Stimulated activated CD8-positive, alpha-beta memory T cell treated with anti-CD3 and anti-CD28 coated beads, Interleukin-4, amount 100 ng/mL, for 48 hours (primary cell): ENCODE measurements at regions not wholly inside any gene's neighbourhood (a gene's known extent, or its start where the extent isn't known, plus 50 kb on each side); places are given as distances from the start of the nearest gene placed in this dataset.

Experiments used
- DNase-seq: peaks from one replicate; pipeline ENCODE4 v3.0.0-alpha.2; 2020

DNA sequence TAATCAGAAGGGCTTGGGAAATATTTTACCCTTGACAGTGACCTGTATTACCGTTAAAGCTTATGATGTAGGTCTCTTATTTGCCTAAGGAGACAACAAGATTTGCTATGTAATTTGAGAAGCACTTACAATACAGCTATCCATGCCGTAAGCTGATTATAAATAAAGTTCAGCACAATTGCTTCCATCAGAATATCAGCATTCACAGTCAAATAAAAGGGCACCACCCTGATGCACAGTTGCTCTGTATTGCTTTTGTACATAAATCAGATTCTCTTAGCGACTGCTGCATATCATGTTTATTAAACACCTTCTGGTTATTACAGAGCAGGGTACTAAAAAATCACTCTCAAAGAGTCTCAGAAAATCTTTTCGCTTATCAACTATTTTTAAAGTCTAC, 67.3 kb upstream of the VRK1 start:
- DNase-seq, result no peak

DNA sequence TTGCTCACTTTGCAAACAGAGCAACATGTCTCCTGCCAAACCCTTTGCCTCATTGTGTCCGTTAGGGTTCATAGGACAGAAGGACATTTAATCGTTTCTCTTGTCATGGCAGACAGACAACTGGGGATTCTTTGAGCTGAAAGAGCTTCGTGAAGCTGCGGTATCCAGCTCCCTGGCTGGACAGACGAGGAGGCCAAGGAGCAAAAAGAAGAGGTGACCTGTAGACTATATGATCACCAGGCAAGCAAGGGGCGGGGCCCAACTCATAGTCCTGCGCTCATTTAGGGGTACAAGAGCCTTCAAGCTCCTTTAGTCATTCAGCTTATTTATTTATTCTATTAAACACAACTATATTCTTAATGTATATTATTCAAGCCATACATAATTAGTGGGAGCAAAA, 66.8 kb upstream of the VRK1 start:
- DNase-seq, result no peak

DNA sequence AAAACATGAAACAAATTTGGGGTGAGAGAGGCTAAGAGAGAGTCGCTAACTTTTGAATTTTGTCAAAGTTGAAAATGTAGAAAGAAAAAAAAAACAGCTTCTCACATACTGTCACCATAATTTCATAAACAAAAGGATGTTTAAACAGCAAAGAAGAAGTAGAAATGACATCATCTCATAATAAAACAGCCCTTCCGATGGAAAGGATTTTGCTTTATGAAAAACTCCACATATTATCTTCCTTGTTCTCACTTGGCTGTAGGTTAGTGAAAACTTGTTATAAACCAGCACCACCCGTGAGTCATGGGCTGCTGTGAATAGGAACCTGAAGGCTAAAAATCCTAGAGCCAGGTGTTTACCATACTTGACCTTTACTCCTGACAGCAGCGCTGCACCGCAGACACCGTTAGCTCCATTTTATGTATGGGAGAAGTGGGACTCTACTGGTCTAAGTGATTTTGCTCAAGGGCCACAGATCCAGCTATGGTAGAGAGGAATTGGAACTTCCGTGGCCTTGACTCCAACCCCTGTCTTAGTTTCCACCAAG, 63.0 kb upstream of the VRK1 start:
- no peak for DNase-seq

DNA sequence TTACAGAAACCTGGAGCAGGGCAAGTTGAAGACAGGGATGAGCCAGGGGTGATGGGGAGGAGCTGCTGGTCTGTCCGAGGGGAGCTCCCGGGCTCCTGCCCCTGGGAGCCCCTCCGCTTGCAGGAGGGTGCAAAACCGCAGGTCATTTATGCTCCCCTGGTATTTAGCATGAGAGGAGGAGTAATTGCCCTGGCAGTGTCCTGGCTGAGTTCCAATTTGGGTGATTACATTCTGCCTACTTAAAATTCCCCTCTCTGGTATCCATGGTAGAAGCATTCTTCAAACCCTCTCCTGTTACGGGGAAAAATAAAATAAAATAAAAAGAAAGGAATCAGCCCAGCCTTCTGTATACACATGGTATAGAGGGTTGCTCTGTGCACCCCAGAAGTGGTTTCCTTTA, 61.7 kb upstream of the VRK1 start:
- DNase-seq, result no peak

DNA sequence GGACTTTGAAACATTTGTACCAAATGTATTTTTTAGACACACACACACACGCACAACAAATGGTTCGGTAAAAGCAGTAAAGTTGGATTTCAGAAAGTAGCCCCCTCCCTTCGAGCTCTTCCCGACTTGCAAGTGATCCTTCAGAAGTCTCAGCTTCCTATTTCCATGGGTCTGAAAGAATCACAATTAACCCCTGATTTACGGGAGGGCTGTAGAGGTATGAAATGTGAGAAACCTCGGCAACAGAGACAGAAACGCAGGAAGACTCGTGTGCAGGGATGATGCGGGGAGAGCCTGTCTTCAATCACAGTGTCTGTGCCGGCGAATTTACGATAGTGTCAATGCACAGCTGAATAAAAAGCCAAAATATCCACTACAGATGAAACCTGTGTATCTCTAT, 60.7 kb upstream of the VRK1 start:
- no peak for DNase-seq

DNA sequence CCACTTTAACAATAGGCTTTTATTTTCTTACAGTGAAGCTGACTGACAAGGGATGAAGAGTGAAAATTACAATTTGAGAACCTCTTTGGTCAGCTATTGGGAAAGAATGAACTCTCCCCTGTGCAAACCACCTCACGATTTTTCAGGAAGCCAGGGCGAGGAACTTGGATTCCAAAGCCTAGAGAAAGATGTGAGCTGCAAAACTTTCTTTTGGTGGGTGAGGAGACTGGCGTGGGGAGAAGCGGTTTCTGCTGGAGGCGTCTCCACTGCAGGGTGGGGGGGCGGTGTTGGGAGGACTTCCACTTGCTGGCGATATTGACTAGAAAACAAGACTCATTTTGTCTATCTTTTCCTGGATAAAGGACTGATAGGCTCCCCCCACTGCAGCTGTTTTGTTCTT, 59.3 kb upstream of the VRK1 start:
- no peak for DNase-seq

DNA sequence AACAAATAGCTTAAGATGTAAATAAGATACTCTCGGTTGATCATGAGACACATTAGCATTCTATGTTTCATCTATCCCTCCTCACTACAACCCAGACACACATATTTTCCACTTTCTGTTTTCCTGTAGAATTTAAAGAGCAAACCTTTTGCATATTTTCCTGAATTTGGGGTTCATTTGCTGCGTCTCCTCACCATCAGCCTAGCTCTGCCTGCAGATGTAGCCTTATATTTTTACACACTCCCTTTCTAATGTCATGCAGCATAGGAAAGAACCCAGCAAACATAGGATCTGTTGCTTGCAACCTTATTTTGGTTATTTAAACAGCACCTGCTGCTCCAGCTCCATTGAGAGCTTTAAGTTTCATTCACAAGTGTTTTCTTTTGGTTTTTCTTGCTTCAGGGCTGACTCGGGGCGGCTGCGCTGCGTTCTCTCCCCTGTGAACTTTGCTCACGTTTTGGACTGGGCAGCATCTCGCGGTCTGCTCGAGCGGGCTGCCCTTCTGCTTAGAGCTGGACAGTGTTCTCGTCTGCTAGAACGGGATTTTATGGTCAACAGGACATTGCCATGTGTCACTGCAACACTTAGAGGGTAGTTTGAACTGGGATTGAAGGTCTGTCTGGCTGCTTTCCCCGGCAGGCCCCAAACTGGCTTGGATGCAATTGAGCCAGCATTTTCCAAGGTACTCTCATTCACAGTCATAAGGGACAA, 57.8 kb upstream of the VRK1 start:
- DNase-seq, result no peak

DNA sequence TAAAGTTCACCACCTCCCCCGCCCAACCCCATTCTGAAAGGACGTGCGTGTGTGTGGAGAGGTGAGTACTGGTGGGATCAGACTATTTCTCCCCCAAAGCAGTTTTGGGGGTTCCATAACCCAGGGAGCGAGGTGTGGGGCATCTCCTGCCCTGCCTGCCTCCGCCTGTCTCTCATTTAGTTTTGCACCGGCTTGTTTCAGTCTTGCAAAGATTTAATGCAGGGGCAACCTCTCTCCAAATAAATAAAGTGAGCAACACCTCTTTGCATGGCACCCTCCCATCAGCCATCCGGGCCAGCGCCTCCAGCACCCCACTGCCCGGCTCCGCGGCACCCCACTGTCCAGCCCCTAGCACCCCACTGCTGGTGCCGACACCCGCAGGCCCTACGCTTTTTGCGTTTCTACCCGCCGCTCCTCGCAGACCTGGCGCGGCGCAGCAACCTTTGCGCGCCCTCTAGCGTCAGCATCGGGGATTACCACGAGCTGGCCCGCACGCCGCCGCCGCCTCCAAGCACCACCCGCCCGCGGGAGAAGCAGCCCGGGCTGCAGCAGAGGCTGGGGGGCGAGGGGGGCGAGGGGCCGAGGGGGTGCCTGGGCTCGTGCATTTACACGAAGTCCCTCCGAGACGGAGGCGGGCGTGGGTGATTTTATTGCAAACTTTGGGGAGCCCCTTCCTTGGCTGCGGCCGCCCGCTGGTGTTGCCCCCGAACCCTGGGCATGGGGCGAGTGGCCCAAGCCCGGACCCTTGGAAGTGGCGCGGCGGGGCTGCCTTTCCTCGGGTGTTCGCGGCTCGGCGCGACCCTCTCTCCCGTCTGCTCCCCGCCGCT, 55.8 kb upstream of the VRK1 start:
- peak; percentile 89 for DNase-seq

DNA sequence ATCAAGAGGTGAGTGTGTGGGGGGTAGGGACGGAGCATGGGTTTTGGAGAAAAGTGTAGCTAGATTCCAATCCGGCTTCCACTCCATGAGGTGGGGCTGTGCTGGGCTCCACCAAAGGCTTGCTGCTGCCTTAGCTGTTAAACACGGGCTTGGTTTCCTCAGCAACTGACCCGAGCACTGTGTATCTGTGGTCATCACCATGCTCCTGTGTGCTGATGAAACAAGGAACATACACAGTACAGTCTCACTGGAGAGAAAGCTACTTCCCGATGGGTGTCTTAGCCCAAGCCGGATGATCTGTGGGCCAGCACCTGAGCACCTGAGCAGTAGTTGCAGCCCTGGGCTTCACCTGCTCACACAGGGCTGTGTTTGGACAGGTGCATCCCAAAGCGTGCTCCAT, 52.9 kb upstream of the VRK1 start:
- DNase-seq, result no peak

DNA sequence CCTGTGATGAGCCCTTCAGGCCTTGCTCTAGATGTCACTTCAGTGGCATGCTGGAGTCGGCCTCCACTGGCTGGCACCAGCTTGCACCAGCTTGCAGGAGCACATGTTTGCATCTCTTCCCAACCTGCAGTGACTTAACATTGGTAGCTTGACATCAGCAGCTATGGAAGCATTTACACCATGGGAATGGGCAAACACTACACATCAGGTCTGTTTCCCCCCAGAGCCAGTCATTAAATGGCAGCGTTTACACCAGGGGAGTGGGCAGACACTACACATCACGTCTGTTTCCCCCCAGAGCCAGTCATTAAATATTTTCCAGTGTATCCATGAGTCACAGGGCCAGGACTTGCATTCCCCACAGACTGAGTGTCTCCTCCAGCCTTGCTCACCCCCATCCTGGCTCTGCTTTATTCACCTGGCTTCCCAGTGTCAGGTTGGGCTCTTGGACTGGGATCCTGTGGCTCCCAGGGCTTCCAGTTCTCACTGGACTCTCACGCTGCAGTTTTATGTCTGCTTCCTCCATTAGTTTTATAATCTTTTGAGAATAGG, 51.6 kb upstream of the VRK1 start:
- no peak for DNase-seq

DNA sequence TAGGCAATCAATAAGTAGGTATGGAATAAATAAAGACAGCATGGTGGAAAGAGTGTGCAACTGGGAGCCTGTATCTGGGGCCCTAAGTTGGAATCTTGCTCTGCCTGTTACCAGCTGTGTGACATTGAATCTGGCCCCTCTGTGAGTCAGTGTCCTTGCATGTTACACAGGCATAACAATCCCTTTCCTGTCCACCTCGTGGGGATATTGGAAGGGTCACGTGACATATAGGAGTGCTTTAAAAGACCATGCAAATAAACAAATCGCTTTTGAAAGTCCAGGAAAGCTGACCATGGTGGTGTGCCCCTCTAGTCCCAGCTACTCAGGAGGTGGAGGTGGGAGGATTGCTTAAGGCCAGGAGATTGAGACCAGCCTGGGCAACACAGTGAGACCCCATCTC, 51.1 kb upstream of the VRK1 start:
- DNase-seq, result no peak

DNA sequence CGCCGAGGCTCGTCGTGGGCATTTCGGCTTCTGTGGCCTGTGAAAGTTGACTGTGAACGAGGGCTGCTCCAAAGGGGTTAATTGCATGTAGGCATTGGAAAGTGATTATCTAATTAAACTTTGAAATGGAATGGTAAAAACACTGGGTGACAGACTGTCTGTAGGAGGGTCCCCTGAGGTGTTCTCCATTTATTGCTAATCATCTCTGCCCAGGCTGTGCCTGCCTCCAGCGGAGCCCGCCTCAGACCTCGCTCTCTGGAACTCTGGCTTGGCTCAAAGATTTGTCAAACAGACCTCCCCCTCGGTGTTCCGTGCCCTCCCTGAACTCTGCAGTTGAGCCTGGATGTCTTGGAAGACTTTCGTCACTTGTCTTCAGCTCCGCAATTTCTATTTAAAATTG, 50.2 kb upstream of the VRK1 start:
- no peak for DNase-seq
